Osteoblast (primary cell): ENCODE measurements at regions not wholly inside any gene's neighbourhood (a gene's known extent, or its start where the extent isn't known, plus 50 kb on each side); places are given as distances from the start of the nearest gene placed in this dataset.

Experiments used
- DNase-seq: peaks from one replicate; pipeline ENCODE4 v3.0.0; 2011; ENCODE audit warnings: low spot score, mixed read lengths; ENCODE audit not compliant: insufficient read length; ENCODE audit errors: missing footprints
- H2AFZ ChIP-seq: 2 replicates; pipeline ENCODE4 v1.6.0; 2011; ENCODE audit warnings: mild to moderate bottlenecking, low read length
- H3K27ac ChIP-seq: 2 replicates; pipeline ENCODE4 v1.5.1; 2011; ENCODE audit warnings: mild to moderate bottlenecking, low read depth, low read length, moderate library complexity
- H3K27me3 ChIP-seq: 2 replicates; pipeline ENCODE4 v1.6.0; 2012; ENCODE audit warnings: mild to moderate bottlenecking, control low read depth, inconsistent platforms, low read length, moderate library complexity; ENCODE audit not compliant: insufficient read depth
- H3K36me3 ChIP-seq: 2 replicates; pipeline ENCODE4 v1.5.1; 2011; ENCODE audit warnings: mild to moderate bottlenecking, low read length, control low read depth, moderate library complexity; ENCODE audit not compliant: insufficient read depth
- H3K4me1 ChIP-seq: 2 replicates; pipeline ENCODE4 v1.5.1; 2011; ENCODE audit warnings: mild to moderate bottlenecking, low read length, control low read depth, moderate library complexity; ENCODE audit not compliant: insufficient read depth
- H3K4me2 ChIP-seq: 2 replicates; pipeline ENCODE4 v1.6.0; 2011; ENCODE audit warnings: mild to moderate bottlenecking, low read length; ENCODE audit not compliant: insufficient read depth
- H3K4me3 ChIP-seq: fragments of 200-600 bp; sonication (generic); 3 replicates; pipeline ENCODE4 v1.5.1; 2012; ENCODE audit warnings: mild to moderate bottlenecking, low read length, inconsistent platforms; ENCODE audit not compliant: insufficient read depth
- H3K79me2 ChIP-seq: 2 replicates; pipeline ENCODE4 v1.6.0; 2012; ENCODE audit warnings: mild to moderate bottlenecking, low read length, control low read depth, inconsistent platforms; ENCODE audit not compliant: insufficient read depth
- H3K9me3 ChIP-seq: 2 replicates; pipeline ENCODE4 v1.5.1; 2011; ENCODE audit warnings: low read depth, low read length, control low read depth
- H4K20me1 ChIP-seq: 2 replicates; pipeline ENCODE4 v1.6.0; 2012; ENCODE audit warnings: mild to moderate bottlenecking, low read length, control low read depth; ENCODE audit not compliant: insufficient read depth
- TF ChIP-seq, protein P1 (sequence below): IDR thresholded peaks from 2 replicates; pipeline ENCODE4 v1.5.1; 2011; ENCODE audit warnings: mild to moderate bottlenecking, low read depth, low read length, moderate library complexity; ENCODE audit errors: extremely low read depth

DNA sequence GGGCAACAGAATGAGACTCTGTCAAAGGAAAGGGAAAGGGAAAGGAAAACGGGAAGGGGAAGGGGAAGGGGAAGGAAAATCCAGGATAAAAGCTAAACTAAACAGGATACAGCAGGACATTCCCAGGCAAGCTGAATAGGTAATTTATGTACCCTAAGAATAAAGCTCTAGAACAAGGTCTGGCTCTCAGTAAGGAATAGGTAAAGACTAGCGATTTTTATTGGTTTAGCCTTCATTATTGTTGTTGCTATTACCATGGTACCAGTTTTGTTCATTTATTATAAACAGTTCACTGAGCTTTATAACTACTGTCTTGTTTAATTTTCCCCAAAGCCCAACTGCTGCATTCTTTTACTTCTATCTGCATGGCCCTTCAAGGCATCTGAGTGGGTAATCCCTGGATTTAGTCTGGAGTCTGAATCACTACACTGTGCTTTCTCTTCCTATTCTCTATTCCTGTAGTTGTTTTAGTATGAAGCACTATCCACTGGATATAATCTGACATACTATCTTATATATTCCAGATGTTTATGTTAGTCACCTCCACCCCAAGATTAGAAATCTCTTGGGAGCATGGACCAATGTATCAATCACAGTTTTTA is 127.1 kb upstream of the TANK start:
- H3K4me1 ChIP-seq, result peaks cover 17% of the 10 kb centered on the region
- H2AFZ ChIP-seq, result no peak overlapping the region
- H3K4me3 ChIP-seq, result no peak overlapping the region
- H3K27ac ChIP-seq, result no peak overlapping the region
- no peaks in the 10 kb centered on the region for H4K20me1 ChIP-seq
- H3K4me2 ChIP-seq, result no peak overlapping the region
- H3K9me3 ChIP-seq, result no peaks in the 10 kb centered on the region
- DNase-seq, result no peak
- H3K27me3 ChIP-seq, result no peaks in the 10 kb centered on the region
- H3K36me3 ChIP-seq, result no peaks in the 10 kb centered on the region
- H3K79me2 ChIP-seq, result no peaks in the 10 kb centered on the region
- TF ChIP-seq, protein P1, sequence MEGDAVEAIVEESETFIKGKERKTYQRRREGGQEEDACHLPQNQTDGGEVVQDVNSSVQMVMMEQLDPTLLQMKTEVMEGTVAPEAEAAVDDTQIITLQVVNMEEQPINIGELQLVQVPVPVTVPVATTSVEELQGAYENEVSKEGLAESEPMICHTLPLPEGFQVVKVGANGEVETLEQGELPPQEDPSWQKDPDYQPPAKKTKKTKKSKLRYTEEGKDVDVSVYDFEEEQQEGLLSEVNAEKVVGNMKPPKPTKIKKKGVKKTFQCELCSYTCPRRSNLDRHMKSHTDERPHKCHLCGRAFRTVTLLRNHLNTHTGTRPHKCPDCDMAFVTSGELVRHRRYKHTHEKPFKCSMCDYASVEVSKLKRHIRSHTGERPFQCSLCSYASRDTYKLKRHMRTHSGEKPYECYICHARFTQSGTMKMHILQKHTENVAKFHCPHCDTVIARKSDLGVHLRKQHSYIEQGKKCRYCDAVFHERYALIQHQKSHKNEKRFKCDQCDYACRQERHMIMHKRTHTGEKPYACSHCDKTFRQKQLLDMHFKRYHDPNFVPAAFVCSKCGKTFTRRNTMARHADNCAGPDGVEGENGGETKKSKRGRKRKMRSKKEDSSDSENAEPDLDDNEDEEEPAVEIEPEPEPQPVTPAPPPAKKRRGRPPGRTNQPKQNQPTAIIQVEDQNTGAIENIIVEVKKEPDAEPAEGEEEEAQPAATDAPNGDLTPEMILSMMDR, result no peak

DNA sequence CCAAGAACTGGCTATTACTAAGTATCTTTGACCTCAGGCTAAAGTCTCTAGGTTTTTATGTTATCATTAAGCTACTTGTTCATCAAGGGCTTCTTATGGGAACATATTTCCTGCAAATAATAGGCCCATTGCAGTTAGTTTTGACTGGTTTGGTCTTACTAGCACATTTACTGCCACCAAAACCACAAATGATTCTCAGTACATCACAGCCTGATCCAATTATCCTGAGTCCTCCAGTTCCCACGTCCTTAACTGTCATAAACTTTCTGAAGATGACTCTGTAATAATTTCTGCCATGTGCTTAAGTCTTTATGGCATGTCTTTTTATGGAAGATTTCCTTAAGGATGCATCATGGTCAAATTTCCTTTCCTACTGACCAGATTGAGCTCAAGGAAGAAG is 123.3 kb upstream of the TANK start:
- Histone ChIP-seq H3K9me3 (no peaks in the 10 kb centered on the region), H3K4me1 (no peaks in the 10 kb centered on the region), H3K27me3 (no peaks in the 10 kb centered on the region), H4K20me1 (no peaks in the 10 kb centered on the region), H3K79me2 (no peaks in the 10 kb centered on the region), H3K27ac (no peak overlapping the region), H2AFZ (no peak overlapping the region), H3K4me3 (no peak overlapping the region), H3K4me2 (no peak overlapping the region), H3K36me3 (no peaks in the 10 kb centered on the region)
- TF ChIP-seq, protein P1, result no peak
- no peak for DNase-seq

DNA sequence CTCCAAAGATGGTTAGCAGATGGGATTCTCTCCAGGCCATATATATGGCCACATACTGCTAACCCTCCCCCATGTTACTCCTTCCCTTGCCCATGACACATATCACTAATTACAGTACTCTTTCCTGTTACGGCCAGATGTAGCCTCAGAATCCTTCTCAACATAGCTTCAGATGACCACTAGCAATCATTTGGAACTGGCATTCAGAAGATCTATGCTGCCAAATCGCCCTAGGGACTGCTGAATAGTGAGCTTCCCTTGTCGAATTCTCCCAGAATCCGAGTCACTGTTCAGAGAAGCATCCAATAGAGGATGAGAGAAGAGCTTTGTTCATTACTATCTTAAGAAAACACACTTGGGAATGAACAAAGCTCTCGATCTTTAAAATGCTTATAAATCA is 121.2 kb upstream of the TANK start:
- H3K27me3 ChIP-seq, result no peaks in the 10 kb centered on the region
- H3K79me2 ChIP-seq, result no peaks in the 10 kb centered on the region
- H3K27ac ChIP-seq, result no peak overlapping the region
- no peak overlapping the region for H2AFZ ChIP-seq
- H3K36me3 ChIP-seq, result no peaks in the 10 kb centered on the region
- no peaks in the 10 kb centered on the region for H4K20me1 ChIP-seq
- no peak overlapping the region for H3K4me2 ChIP-seq
- H3K4me3 ChIP-seq, result no peak overlapping the region
- H3K4me1 ChIP-seq, result peaks cover 4% of the 10 kb centered on the region
- DNase-seq, result no peak
- TF ChIP-seq, protein P1, result no peak
- no peaks in the 10 kb centered on the region for H3K9me3 ChIP-seq

DNA sequence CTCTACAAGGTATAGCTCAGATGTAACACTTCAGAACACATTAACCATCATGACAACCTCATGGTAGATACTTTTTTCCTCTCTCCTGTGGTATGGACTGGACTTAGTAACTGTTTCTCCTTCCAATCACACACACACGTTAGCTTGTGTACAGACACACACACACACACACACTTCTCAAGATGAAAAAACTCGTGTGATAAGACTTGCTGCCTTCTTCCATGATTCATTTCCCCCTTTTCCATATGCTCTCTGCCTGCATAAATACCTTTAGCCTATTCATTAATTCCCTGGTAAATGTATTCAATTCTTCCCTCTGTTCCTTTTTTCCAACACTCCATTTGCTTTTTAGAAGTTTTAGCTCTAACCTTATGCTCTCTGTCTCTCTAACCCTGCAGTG is 118.9 kb upstream of the TANK start:
- no peak overlapping the region for H3K4me3 ChIP-seq
- H3K27me3 ChIP-seq, result no peaks in the 10 kb centered on the region
- H3K4me1 ChIP-seq, result peaks cover 19% of the 10 kb centered on the region
- no peak for DNase-seq
- TF ChIP-seq, protein P1, result no peak
- no peak overlapping the region for H3K27ac ChIP-seq
- no peak overlapping the region for H2AFZ ChIP-seq
- H3K36me3 ChIP-seq, result no peaks in the 10 kb centered on the region
- no peak overlapping the region for H3K4me2 ChIP-seq
- H4K20me1 ChIP-seq, result no peaks in the 10 kb centered on the region
- no peaks in the 10 kb centered on the region for H3K9me3 ChIP-seq
- H3K79me2 ChIP-seq, result no peaks in the 10 kb centered on the region
